K562 (cell line): ENCODE measurements at regions not wholly inside any gene's neighbourhood (a gene's known extent, or its start where the extent isn't known, plus 50 kb on each side); places are given as distances from the start of the nearest gene placed in this dataset.
A peak's percentile ranks its signal among the peaks of the same experiment; 100 is the strongest.

Experiments
- CCAR2 ChIP-seq: fragments of 200-400 bp; formaldehyde crosslinking; IDR thresholded peaks from 2 replicates; pipeline ENCODE4 v1.6.1; 2017; ENCODE audit warnings: mild to moderate bottlenecking, low read depth, low read length
- CCNT2 ChIP-seq: IDR thresholded peaks from 2 replicates; pipeline ENCODE4 v1.6.1; 2011; ENCODE audit warnings: borderline replicate concordance, low read depth, mild to moderate bottlenecking, moderate library complexity, mixed read lengths, low read length; ENCODE audit not compliant: insufficient read length; ENCODE audit errors: extremely low read depth
- EP300 ChIP-seq: IDR thresholded peaks from 2 replicates; pipeline ENCODE4 v1.6.1; 2012; ENCODE audit warnings: low read length, improper control_type of control experiment
- ETV5 ChIP-seq: sonication (generic); formaldehyde crosslinking; IDR thresholded peaks from 2 replicates; pipeline ENCODE4 v1.4.0; 2020; ENCODE audit warnings: low read depth, mild to moderate bottlenecking, missing genetic modification reagents
- ETV6 ChIP-seq, 3 experiments: fragments of 150-350 bp in 1 of 3; sonication (generic) in 1 of 3; formaldehyde crosslinking in 1 of 3; IDR thresholded peaks; 2 replicates each; pipeline versions ENCODE4 v1.6.1 to v1.8.0; 2014 to 2022; ENCODE audit warnings: borderline replicate concordance in 2 of 3, low read depth in 2 of 3, antibody characterized with exemption in 1 of 3, low read length in 1 of 3, mild to moderate bottlenecking in 1 of 3, missing genetic modification reagents in 1 of 3
- FOSL1 ChIP-seq: fragments of 200-800 bp; sonication (Bioruptor generic); conservative IDR thresholded peaks from 2 replicates; pipeline ENCODE4 v1.6.1; 2016; ENCODE audit warnings: missing genetic modification characterization, missing compliant biosample characterization
- GATA2 ChIP-seq: sonication (generic); formaldehyde crosslinking; IDR thresholded peaks from 2 replicates; pipeline ENCODE4 v1.4.0; 2020; ENCODE audit warnings: mild to moderate bottlenecking, missing genetic modification reagents
- HDAC3 ChIP-seq: fragments of 450-650 bp; IDR thresholded peaks from 2 replicates; pipeline ENCODE4 v1.6.1; 2018; ENCODE audit warnings: borderline replicate concordance, mild to moderate bottlenecking, moderate library complexity; ENCODE audit not compliant: partially characterized antibody
- KLF10 ChIP-seq: fragments of 250-450 bp; sonication (Bioruptor Pico); IDR thresholded peaks from 2 replicates; pipeline ENCODE4 v1.6.1; 2021; ENCODE audit warnings: matching md5 sums
- MTA2 ChIP-seq: fragments of 450-650 bp; IDR thresholded peaks from 2 replicates; pipeline ENCODE4 v1.6.1; 2016; ENCODE audit warnings: low read depth
- NCOR1 ChIP-seq: fragments of 450-650 bp; IDR thresholded peaks from 2 replicates; pipeline ENCODE4 v1.6.1; 2016; ENCODE audit warnings: mild to moderate bottlenecking, moderate library complexity
- PML ChIP-seq: IDR thresholded peaks from 2 replicates; pipeline ENCODE4 v1.6.1; 2012; ENCODE audit warnings: low read length, inconsistent platforms
- RCOR1 ChIP-seq, 2 experiments: IDR thresholded peaks; 2 replicates each; pipeline ENCODE4 v1.6.1; 2012; ENCODE audit warnings: low read depth in 2 of 2, low read length in 2 of 2, borderline replicate concordance in 1 of 2, improper control_type of control experiment in 1 of 2
- SMAD3 ChIP-seq: fragments of 450-650 bp; formaldehyde crosslinking; conservative IDR thresholded peaks from 2 replicates; pipeline ENCODE4 v1.4.0; 2020; ENCODE audit warnings: mild to moderate bottlenecking
- SMAD4 ChIP-seq: fragments of 250-450 bp; sonication (Bioruptor Pico); conservative IDR thresholded peaks from 2 replicates; pipeline ENCODE4 v1.8.0; 2021; ENCODE audit warnings: inconsistent platforms, mild to moderate bottlenecking, moderate library complexity
- TBL1XR1 ChIP-seq, 2 experiments: IDR thresholded peaks; 2 replicates each; pipeline ENCODE4 v1.6.1; 2012; ENCODE audit warnings: improper control_type of control experiment in 2 of 2, low read length in 2 of 2, mild to moderate bottlenecking in 1 of 2
- TRIM24 ChIP-seq, 2 experiments: fragments of 450-650 bp; IDR thresholded peaks; 2 replicates each; pipeline ENCODE4 v1.6.1; 2016
- ZBTB11 ChIP-seq, 3 experiments: fragments of 200-800 bp in 1 of 3; fragments of 250-450 bp in 1 of 3; fragments of 450-650 bp in 1 of 3; sonication (Bioruptor Pico) in 1 of 3; sonication (Bioruptor generic) in 1 of 3; formaldehyde crosslinking in 1 of 3; IDR thresholded peaks; 2 replicates each; pipeline versions ENCODE4 v1.6.1 to v1.8.0; 2016 to 2022; ENCODE audit warnings: mild to moderate bottlenecking in 2 of 3, missing genetic modification characterization in 2 of 3, missing compliant biosample characterization in 1 of 3, moderate library complexity in 1 of 3
- ZBTB26 ChIP-seq: fragments of 450-650 bp; formaldehyde crosslinking; IDR thresholded peaks from 2 replicates; pipeline ENCODE4 v1.4.0; 2022; ENCODE audit warnings: missing genetic modification characterization
- ZNF561 ChIP-seq: fragments of 450-650 bp; formaldehyde crosslinking; conservative IDR thresholded peaks from 2 replicates; pipeline ENCODE4 v1.4.0; 2020; ENCODE audit warnings: mild to moderate bottlenecking, moderate library complexity
- ZNF584 ChIP-seq: fragments of 200-800 bp; sonication (Bioruptor generic); IDR thresholded peaks from 2 replicates; pipeline ENCODE4 v1.6.1; 2016; ENCODE audit warnings: low read depth, mild to moderate bottlenecking, missing genetic modification characterization, missing compliant biosample characterization
- ZNF639 ChIP-seq, 2 experiments: fragments of 200-800 bp in 1 of 2; sonication (Bioruptor generic) in 1 of 2; sonication (generic) in 1 of 2; formaldehyde crosslinking in 1 of 2; IDR thresholded peaks in 1 of 2; conservative IDR thresholded peaks in 1 of 2; 2 replicates each; pipeline versions ENCODE4 v1.5.0 to v1.6.1; 2016 to 2020; ENCODE audit warnings: missing compliant biosample characterization in 1 of 2, missing genetic modification characterization in 1 of 2, missing genetic modification reagents in 1 of 2

GRCh38 chr2:145221032-145221431 is 701.1 kb upstream of the ZEB2 start (continued):
- 0 out of 4 replicates have a peak, but pooled peaks of 1 of the 2 experiments have one; percentile 43 for TF ChIP-seq ZNF639 (CRISPR knock-in tag; conservative IDR thresholded peaks at IDR 0.05 in 1 of 2, IDR thresholded peaks at IDR 0.05 in 1 of 2)
- no peak for TF ChIP-seq ZNF561 (CRISPR knock-in tag)
- peak; percentile 51 for TF ChIP-seq FOSL1 (tag)
- no peak for TF ChIP-seq ZNF584
- no peak for TF ChIP-seq CCAR2
- TF ChIP-seq ETV5, result no peak
- TF ChIP-seq KLF10 (CRISPR knock-in tag), result no peak
- TF ChIP-seq ZBTB11 (CRISPR knock-in tag; IDR thresholded peaks at IDR 0.05), result peak in 1 of 3 experiments; percentile 54; a peak in 1 of 6 replicates
- peak; percentile 81 for TF ChIP-seq SMAD4 (CRISPR knock-in tag)
- no peak for TF ChIP-seq ZBTB26 (CRISPR knock-in tag)
- 0 out of 4 replicates have a peak, but pooled peaks of 1 of the 2 experiments have one; percentile 24 for TF ChIP-seq ETV6 (IDR thresholded peaks at IDR 0.05; ENCODE audit: borderline replicate concordance in 1 of 2, low read depth in 2 of 2, low read length in 1 of 2)
- TF ChIP-seq ETV6 (CRISPR knock-in tag; IDR thresholded peaks at IDR 0.05; ENCODE audit: borderline replicate concordance), result no peak
- TF ChIP-seq PML, result peak; percentile 93
- TF ChIP-seq TRIM24 (IDR thresholded peaks at IDR 0.05), result peak; percentile 49 to 80; a peak in 3 of 4 replicates
- TF ChIP-seq TBL1XR1 (IDR thresholded peaks at IDR 0.05; ENCODE audit: low read length in 2 of 2), result peak in 1 of 2 experiments; percentile 18; a peak in 1 of 4 replicates
- peak; percentile 80 for TF ChIP-seq MTA2
- TF ChIP-seq RCOR1 (IDR thresholded peaks at IDR 0.05; ENCODE audit: borderline replicate concordance in 1 of 2, low read depth in 2 of 2, low read length in 2 of 2), result peak; percentile 38 to 71; a peak in 3 of 4 replicates
- TF ChIP-seq HDAC3, result no peak
- peak; percentile 50; the same call in 1 of the 2 replicates for TF ChIP-seq EP300
- 0 out of 2 replicates have a peak, but pooled peaks have one; percentile 11 for TF ChIP-seq GATA2 (CRISPR knock-in tag)
- peak; percentile 81 for TF ChIP-seq NCOR1
- no peak for TF ChIP-seq SMAD3
- peak; percentile 50 for TF ChIP-seq CCNT2
